Lung (tissue), 11 donors: ENCODE measurements at regions not wholly inside any gene's neighbourhood (a gene's known extent, or its start where the extent isn't known, plus 50 kb on each side); places are given as distances from the start of the nearest gene placed in this dataset.

ENCODE experiments used
- ATAC-seq: fragments of 200-7000 bp; cut with Tn5 transposase; one replicate; pipeline ENCODE4 v1.9.1; 2020; ENCODE audit warnings: moderate number of reproducible peaks; ENCODE audit not compliant: insufficient read depth, low FRiP score
- DNase-seq, 3 donors: peaks; one replicate each; pipeline ENCODE4 v3.0.0-alpha.2; 2013 to 2017
- H3K27ac ChIP-seq, 2 donors: one replicate each; pipeline ENCODE4 v1.5.1; 2013; ENCODE audit warnings: mild to moderate bottlenecking in 2 of 2, moderate library complexity in 2 of 2, control low read depth in 1 of 2, inconsistent platforms in 1 of 2, low read depth in 1 of 2, low read length in 1 of 2
- H3K27me3 ChIP-seq, 3 donors: one replicate each; pipeline ENCODE4 v1.5.1; 2013; ENCODE audit warnings: low read length in 2 of 3; ENCODE audit not compliant: control insufficient read depth in 3 of 3, insufficient read depth in 3 of 3
- H3K36me3 ChIP-seq, 4 donors: one replicate each; pipeline ENCODE4 v1.5.1; 2013; ENCODE audit warnings: low read length in 4 of 4, mild to moderate bottlenecking in 1 of 4, moderate library complexity in 1 of 4; ENCODE audit not compliant: control insufficient read depth in 4 of 4, insufficient read depth in 4 of 4
- H3K4me1 ChIP-seq, 5 donors: one replicate each; pipeline ENCODE4 v1.5.1; 2013; ENCODE audit warnings: low read length in 5 of 5, mild to moderate bottlenecking in 2 of 5, moderate library complexity in 1 of 5; ENCODE audit not compliant: control insufficient read depth in 5 of 5, insufficient read depth in 5 of 5
- H3K4me3 ChIP-seq: one replicate; pipeline ENCODE4 v1.5.1; 2013; ENCODE audit warnings: mild to moderate bottlenecking, control low read depth, moderate library complexity
- H3K9ac ChIP-seq, 2 donors: one replicate each; pipeline ENCODE4 v1.5.1; 2013; ENCODE audit warnings: low read length in 2 of 2, control low read depth in 1 of 2; ENCODE audit not compliant: insufficient read depth in 1 of 2
- H3K9me3 ChIP-seq, 4 donors: one replicate each; pipeline ENCODE4 v1.5.1; 2013; ENCODE audit warnings: low read length in 3 of 4, mild to moderate bottlenecking in 1 of 4, moderate library complexity in 1 of 4; ENCODE audit not compliant: control insufficient read depth in 4 of 4, insufficient read depth in 3 of 4
- WGBS, 2 donors: extraction: QIAGEN DNeasy Blood & Tissue Kit; methylation state at CpG; one replicate each; pipeline ENCODE4 v1.1.7; 2013; 5-methylcytosine and 5-hydroxymethylcytosine counted together
- TF ChIP-seq, protein P1 (sequence below): IDR thresholded peaks from 2 replicates; pipeline ENCODE4 v1.5.1; 2012; ENCODE audit warnings: mild to moderate bottlenecking; ENCODE audit errors: control extremely low read depth, extremely low read depth
- donor health status: control.
- donor health status: control.
- donor health status: Bipolar disorder and iron deficiency.
- donor health status: healthy.
- donor health status: DM: yes; HTN: yes; CAD: no.

DNA sequence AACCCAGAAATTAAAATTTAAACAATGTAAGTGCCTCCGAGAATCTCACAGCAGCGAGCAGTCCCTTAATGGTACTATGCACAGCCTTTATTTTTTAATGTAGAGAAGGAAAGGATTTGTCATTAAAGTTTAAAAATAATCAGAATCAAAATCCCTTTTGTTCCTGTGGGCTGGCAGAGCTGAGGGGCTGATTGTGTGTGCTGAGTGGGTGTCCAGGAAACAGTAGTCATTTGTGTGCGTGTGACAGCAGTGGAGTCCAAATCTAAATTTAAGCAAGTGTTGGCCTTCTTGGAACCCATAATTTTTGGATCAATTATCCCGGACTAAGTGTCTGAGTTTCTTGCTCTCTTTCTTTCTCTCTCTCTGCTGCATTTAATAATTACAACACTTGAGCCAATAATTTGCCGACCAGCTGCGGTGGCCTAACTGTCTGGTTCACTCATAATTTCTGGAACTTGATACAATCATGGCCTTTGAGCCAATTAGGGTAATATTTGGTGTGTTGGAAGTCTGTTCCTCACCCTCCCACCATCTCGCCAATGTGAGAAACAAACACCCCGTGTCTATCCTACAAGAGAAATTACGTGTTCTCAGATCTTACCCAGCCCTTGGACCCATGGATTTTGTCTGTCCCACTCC, 528.0 kb downstream of the SOX6 start:
- no peak for ATAC-seq

DNA sequence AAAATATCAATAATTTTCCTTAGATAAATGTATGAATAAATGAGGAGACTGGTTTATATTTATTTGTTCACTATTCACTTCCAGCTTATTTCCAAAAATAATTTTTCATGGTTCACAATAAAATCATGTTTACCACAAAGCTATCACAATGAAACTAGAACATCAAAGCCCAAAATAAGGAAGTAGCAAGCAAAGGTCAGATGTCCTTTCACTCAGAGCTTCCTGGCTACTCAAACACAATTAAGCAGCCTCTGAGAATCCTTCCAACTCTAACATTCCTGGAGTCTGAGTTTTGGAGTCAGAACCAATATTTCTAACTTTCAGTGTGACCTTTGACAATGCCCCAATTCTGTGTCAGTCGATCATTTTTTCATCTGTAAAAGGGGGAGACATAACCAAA, 527.0 kb downstream of the SOX6 start:
- ATAC-seq: peak; percentile 30
- no peak overlapping the region for H3K9ac ChIP-seq
- no peaks in the 10 kb centered on the region for H3K27me3 ChIP-seq
- peaks cover 0 to 32% (median 8%) of the 10 kb centered on the region in 5 donors for H3K4me1 ChIP-seq
- TF ChIP-seq, protein P1, sequence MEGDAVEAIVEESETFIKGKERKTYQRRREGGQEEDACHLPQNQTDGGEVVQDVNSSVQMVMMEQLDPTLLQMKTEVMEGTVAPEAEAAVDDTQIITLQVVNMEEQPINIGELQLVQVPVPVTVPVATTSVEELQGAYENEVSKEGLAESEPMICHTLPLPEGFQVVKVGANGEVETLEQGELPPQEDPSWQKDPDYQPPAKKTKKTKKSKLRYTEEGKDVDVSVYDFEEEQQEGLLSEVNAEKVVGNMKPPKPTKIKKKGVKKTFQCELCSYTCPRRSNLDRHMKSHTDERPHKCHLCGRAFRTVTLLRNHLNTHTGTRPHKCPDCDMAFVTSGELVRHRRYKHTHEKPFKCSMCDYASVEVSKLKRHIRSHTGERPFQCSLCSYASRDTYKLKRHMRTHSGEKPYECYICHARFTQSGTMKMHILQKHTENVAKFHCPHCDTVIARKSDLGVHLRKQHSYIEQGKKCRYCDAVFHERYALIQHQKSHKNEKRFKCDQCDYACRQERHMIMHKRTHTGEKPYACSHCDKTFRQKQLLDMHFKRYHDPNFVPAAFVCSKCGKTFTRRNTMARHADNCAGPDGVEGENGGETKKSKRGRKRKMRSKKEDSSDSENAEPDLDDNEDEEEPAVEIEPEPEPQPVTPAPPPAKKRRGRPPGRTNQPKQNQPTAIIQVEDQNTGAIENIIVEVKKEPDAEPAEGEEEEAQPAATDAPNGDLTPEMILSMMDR: no peak
- DNase-seq: peak in 1 of 3 donors; percentile 74
- WGBS, 2 donors: 39 to 42% methylated on average over 1 of the region's 1 CpG
- no peaks in the 10 kb centered on the region for H3K9me3 ChIP-seq
- H3K27ac ChIP-seq: no peak overlapping the region
- no peaks in the 10 kb centered on the region for H3K36me3 ChIP-seq
- no peak overlapping the region for H3K4me3 ChIP-seq

More for the DNA sequence above, 528.0 kb downstream of the SOX6 start:
- TF ChIP-seq, protein P1: no peak
- Histone ChIP-seq H3K9ac (no peak overlapping the region), H3K4me3 (no peak overlapping the region), H3K36me3 (no peaks in the 10 kb centered on the region), H3K4me1 (peaks cover 0 to 32% (median 8%) of the 10 kb centered on the region in 5 donors), H3K27me3 (no peaks in the 10 kb centered on the region), H3K27ac (peak overlapping the region in 1 of 2 donors; percentile 29), H3K9me3 (no peaks in the 10 kb centered on the region)
- DNase-seq: peak in 2 of 3 donors; percentile 75 to 86
- WGBS, 2 donors: 75 to 86% methylated on average over 9 of the region's 9 CpGs

DNA sequence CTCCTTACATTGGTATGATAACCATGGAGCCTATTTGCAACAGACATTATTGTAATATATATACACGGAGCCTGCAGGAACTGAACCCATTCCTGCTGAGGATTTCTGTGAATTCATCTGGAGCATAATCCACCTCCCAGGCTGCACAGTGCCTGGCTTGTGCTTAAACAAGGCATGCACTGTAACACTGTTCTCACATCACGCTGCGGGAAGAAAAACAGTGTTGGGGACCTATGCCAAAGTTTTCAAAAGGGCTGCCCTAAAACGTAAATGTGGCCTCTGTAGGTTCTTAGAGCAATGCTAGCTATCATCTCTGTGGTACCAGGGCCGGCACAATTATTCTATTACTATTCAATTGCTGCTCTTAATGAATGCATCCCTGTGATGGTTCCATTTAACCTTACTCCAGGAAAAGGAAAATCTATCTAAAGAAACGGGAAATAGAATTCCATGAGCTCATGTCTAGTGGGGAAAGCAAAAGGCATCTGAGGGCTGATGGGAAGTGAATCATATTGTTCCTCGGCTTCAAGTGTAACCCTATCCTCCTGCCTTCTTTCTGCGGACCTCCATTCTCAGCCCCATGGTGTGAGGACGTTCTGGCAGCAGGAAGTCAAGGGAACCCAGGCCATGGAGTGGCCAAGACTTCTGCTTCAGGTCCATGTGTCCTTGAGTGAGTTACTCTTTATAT, 525.5 kb downstream of the SOX6 start:
- Histone ChIP-seq H3K9me3 (no peaks in the 10 kb centered on the region), H3K36me3 (no peaks in the 10 kb centered on the region), H3K27me3 (no peaks in the 10 kb centered on the region), H3K4me3 (no peak overlapping the region), H3K27ac (no peak overlapping the region), H3K4me1 (peaks cover 0 to 32% (median 8%) of the 10 kb centered on the region in 5 donors), H3K9ac (no peak overlapping the region)
- WGBS, 2 donors: 80 to 88% methylated on average over 9 of the region's 9 CpGs
- ATAC-seq (no peak), DNase-seq (no peak)
- TF ChIP-seq, protein P1: no peak
